H1 (cell line): ENCODE measurements at regions not wholly inside any gene's neighbourhood (a gene's known extent, or its start where the extent isn't known, plus 50 kb on each side); places are given as distances from the start of the nearest gene placed in this dataset.
A peak's percentile ranks its signal among the peaks of the same experiment; 100 is the strongest.

ENCODE experiments used
- BCL11A ChIP-seq, 2 experiments: IDR thresholded peaks; one replicate each; pipeline ENCODE4 v1.6.1; 2011; ENCODE audit warnings: low read depth in 2 of 2, low read length in 2 of 2, mild to moderate bottlenecking in 2 of 2
- CEBPB ChIP-seq: IDR thresholded peaks from 2 replicates; pipeline ENCODE4 v1.6.1; 2012; ENCODE audit warnings: low read depth, low read length
- JUND ChIP-seq: IDR thresholded peaks from 2 replicates; pipeline ENCODE4 v1.6.1; 2011; ENCODE audit warnings: mild to moderate bottlenecking, improper control_type of control experiment, low read length
- MAX ChIP-seq: IDR thresholded peaks from 2 replicates; pipeline ENCODE4 v1.6.1; 2012; ENCODE audit warnings: inconsistent platforms
- POLR2A ChIP-seq, 2 experiments: IDR thresholded peaks; 1 replicate in 1 of 2; 2 replicates in 1 of 2; pipeline ENCODE4 v1.6.1; 2011; ENCODE audit warnings: low read depth in 2 of 2, low read length in 2 of 2, mild to moderate bottlenecking in 2 of 2; ENCODE audit errors: control extremely low read depth in 1 of 2
- POLR2AphosphoS5 ChIP-seq: IDR thresholded peaks from 2 replicates; pipeline ENCODE4 v1.6.1; 2011; ENCODE audit warnings: low read depth, low read length
- RFX5 ChIP-seq: IDR thresholded peaks from 2 replicates; pipeline ENCODE4 v1.6.1; 2011; ENCODE audit warnings: low read depth, low read length, improper control_type of control experiment, borderline replicate concordance
- TCF12 ChIP-seq: IDR thresholded peaks from 2 replicates; pipeline ENCODE4 v1.6.1; 2011; ENCODE audit warnings: low read depth, mild to moderate bottlenecking, low read length
- TEAD4 ChIP-seq: IDR thresholded peaks from 2 replicates; pipeline ENCODE4 v1.6.1; 2012; ENCODE audit warnings: low read depth, low read length, inconsistent platforms, mixed read lengths
- YY1 ChIP-seq: IDR thresholded peaks from 2 replicates; pipeline ENCODE4 v1.6.1; 2011; ENCODE audit warnings: low read depth, mild to moderate bottlenecking, low read length
- ZNF274 ChIP-seq: IDR thresholded peaks from 2 replicates; pipeline ENCODE4 v1.7.0; 2012; ENCODE audit warnings: low read length, borderline replicate concordance; ENCODE audit errors: extremely low read depth
- TF ChIP-seq, protein P1 (sequence below), 3 experiments: IDR thresholded peaks; 1 replicate in 2 of 3; 2 replicates in 1 of 3; pipeline versions ENCODE4 v1.5.1 to v1.6.1; 2011; ENCODE audit warnings: low read length in 3 of 3, mild to moderate bottlenecking in 3 of 3, inconsistent platforms in 2 of 3, low read depth in 1 of 3, moderate library complexity in 1 of 3; ENCODE audit not compliant: insufficient read depth in 1 of 3; ENCODE audit errors: control extremely low read depth in 1 of 3
- TF ChIP-seq, protein P2 (sequence below): IDR thresholded peaks from 2 replicates; pipeline ENCODE4 v1.6.1; 2012; ENCODE audit warnings: low read length, inconsistent platforms

GRCh38 chr14:48247977-48248376 lies 572.6 kb upstream of the MDGA2 start:
- TF ChIP-seq CEBPB: no peak
- TF ChIP-seq POLR2AphosphoS5: peak; percentile 74
- no peak for TF ChIP-seq JUND
- peak in 1 of 2 experiments; percentile 64; a peak in 2 of 3 replicates for TF ChIP-seq POLR2A (IDR thresholded peaks at IDR 0.05; ENCODE audit: control extremely low read depth in 1 of 2, low read depth in 2 of 2, low read length in 2 of 2)
- TF ChIP-seq, protein P1, sequence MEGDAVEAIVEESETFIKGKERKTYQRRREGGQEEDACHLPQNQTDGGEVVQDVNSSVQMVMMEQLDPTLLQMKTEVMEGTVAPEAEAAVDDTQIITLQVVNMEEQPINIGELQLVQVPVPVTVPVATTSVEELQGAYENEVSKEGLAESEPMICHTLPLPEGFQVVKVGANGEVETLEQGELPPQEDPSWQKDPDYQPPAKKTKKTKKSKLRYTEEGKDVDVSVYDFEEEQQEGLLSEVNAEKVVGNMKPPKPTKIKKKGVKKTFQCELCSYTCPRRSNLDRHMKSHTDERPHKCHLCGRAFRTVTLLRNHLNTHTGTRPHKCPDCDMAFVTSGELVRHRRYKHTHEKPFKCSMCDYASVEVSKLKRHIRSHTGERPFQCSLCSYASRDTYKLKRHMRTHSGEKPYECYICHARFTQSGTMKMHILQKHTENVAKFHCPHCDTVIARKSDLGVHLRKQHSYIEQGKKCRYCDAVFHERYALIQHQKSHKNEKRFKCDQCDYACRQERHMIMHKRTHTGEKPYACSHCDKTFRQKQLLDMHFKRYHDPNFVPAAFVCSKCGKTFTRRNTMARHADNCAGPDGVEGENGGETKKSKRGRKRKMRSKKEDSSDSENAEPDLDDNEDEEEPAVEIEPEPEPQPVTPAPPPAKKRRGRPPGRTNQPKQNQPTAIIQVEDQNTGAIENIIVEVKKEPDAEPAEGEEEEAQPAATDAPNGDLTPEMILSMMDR (IDR thresholded peaks at IDR 0.05; ENCODE audit: control extremely low read depth in 1 of 3, insufficient read depth in 1 of 3, low read depth in 1 of 3, low read length in 3 of 3): no peak
- no peak for TF ChIP-seq TEAD4
- TF ChIP-seq ZNF274: no peak
- no peak for TF ChIP-seq MAX
- no peak for TF ChIP-seq TCF12
- no peak for TF ChIP-seq BCL11A (IDR thresholded peaks at IDR 0.05; ENCODE audit: low read depth in 2 of 2, low read length in 2 of 2)
- no peak for TF ChIP-seq YY1
- TF ChIP-seq, protein P2, sequence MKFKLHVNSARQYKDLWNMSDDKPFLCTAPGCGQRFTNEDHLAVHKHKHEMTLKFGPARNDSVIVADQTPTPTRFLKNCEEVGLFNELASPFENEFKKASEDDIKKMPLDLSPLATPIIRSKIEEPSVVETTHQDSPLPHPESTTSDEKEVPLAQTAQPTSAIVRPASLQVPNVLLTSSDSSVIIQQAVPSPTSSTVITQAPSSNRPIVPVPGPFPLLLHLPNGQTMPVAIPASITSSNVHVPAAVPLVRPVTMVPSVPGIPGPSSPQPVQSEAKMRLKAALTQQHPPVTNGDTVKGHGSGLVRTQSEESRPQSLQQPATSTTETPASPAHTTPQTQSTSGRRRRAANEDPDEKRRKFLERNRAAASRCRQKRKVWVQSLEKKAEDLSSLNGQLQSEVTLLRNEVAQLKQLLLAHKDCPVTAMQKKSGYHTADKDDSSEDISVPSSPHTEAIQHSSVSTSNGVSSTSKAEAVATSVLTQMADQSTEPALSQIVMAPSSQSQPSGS: no peak
- TF ChIP-seq RFX5: no peak
